IMR-90 (cell line): ENCODE measurements at regions not wholly inside any gene's neighbourhood (a gene's known extent, or its start where the extent isn't known, plus 50 kb on each side); places are given as distances from the start of the nearest gene placed in this dataset.

Experiments used
- ATAC-seq: fragments of 200-7000 bp; cut with Tn5 transposase; 2 replicates; pipeline ENCODE4 v1.9.1; 2020; ENCODE audit warnings: low read depth, mild to moderate bottlenecking, moderate library complexity
- BruUV-seq: library from RNA; stranded (reverse); fragments of 400-500 nt; replicated peaks from 2 replicates; lab custom pipeline; 2021; lab: Mats Ljungman, UMichigan
- CTCF ChIA-PET: fragments of 300-600 bp; formaldehyde crosslinking; extraction: SDS; loops from one replicate; lab custom pipeline; 2021; ENCODE audit warnings: antibody characterized with exemption; lab: Yijun Ruan, JAX
- POLR2A ChIA-PET: fragments of 300-600 bp; sonication (Branson Sonifier 250); formaldehyde crosslinking; loops from one replicate; lab custom pipeline; 2022; ENCODE audit warnings: antibody characterized with exemption; ENCODE audit not compliant: unreplicated experiment; lab: Charles Lee
- DNase-seq: peaks from one replicate; pipeline ENCODE4 v3.0.0; 2013
- H2AFZ ChIP-seq: replicated peaks from 2 replicates; pipeline ENCODE3; 2013; ENCODE audit warnings: low read length, mild to moderate bottlenecking; ENCODE audit not compliant: poor library complexity
- H2AK5ac ChIP-seq: 2 replicates; pipeline ENCODE4 v1.6.1; 2013; ENCODE audit warnings: low read depth, low read length, inconsistent platforms
- H2AK9ac ChIP-seq: replicated peaks from 2 replicates; pipeline ENCODE3; 2013; ENCODE audit warnings: mild to moderate bottlenecking, low read depth, low read length, moderate library complexity; ENCODE audit not compliant: poor library complexity
- H2BK120ac ChIP-seq: 2 replicates; pipeline ENCODE4 v1.6.1; 2013; ENCODE audit warnings: low read depth, low read length, inconsistent platforms
- H2BK15ac ChIP-seq: 3 replicates; pipeline ENCODE4 v1.6.1; 2013; ENCODE audit warnings: low read depth, low read length, inconsistent platforms
- H2BK20ac ChIP-seq: 2 replicates; pipeline ENCODE4 v1.6.1; 2013; ENCODE audit warnings: low read depth, mild to moderate bottlenecking, inconsistent platforms, low read length, moderate library complexity
- H2BK5ac ChIP-seq: 2 replicates; pipeline ENCODE4 v1.6.1; 2013; ENCODE audit warnings: mild to moderate bottlenecking, low read depth, low read length, inconsistent platforms; ENCODE audit not compliant: poor library complexity, severe bottlenecking
- H3K14ac ChIP-seq: replicated peaks from 2 replicates; pipeline ENCODE4 v1.6.1; 2013; ENCODE audit warnings: low read depth, low read length, inconsistent platforms
- H3K18ac ChIP-seq: 2 replicates; pipeline ENCODE4 v1.6.1; 2013; ENCODE audit warnings: low read depth, low read length, control low read depth
- H3K23ac ChIP-seq: 2 replicates; pipeline ENCODE4 v1.6.1; 2013; ENCODE audit warnings: low read depth, low read length, inconsistent platforms
- H3K27ac ChIP-seq: 2 replicates; pipeline ENCODE4 v1.5.1; 2013; ENCODE audit warnings: mild to moderate bottlenecking, control low read depth, low read length; ENCODE audit not compliant: insufficient read depth
- H3K27me3 ChIP-seq: 2 replicates; pipeline ENCODE4 v1.6.1; 2013; ENCODE audit warnings: low read length; ENCODE audit not compliant: control insufficient read depth, insufficient read depth
- H3K36me3 ChIP-seq: 2 replicates; pipeline ENCODE4 v1.6.1; 2013; ENCODE audit warnings: low read length, mixed read lengths; ENCODE audit not compliant: control insufficient read depth, insufficient read depth
- H3K4ac ChIP-seq: 2 replicates; pipeline ENCODE4 v1.6.1; 2013; ENCODE audit warnings: low read depth, low read length, inconsistent platforms
- H3K4me1 ChIP-seq: 2 replicates; pipeline ENCODE4 v1.6.1; 2013; ENCODE audit warnings: low read length, mixed read lengths; ENCODE audit not compliant: control insufficient read depth, insufficient read depth
- H3K4me2 ChIP-seq: 2 replicates; pipeline ENCODE4 v1.6.1; 2013; ENCODE audit warnings: low read depth, mild to moderate bottlenecking, control low read depth, low read length, moderate library complexity
- H3K4me3 ChIP-seq: 2 replicates; pipeline ENCODE4 v1.5.1; 2013; ENCODE audit warnings: low read depth, mild to moderate bottlenecking, control low read depth, low read length, moderate library complexity; ENCODE audit not compliant: insufficient read depth
- H3K56ac ChIP-seq: 2 replicates; pipeline ENCODE4 v1.6.1; 2013; ENCODE audit warnings: low read length, inconsistent platforms; ENCODE audit not compliant: insufficient read depth; ENCODE audit errors: extremely low read depth
- H3K79me1 ChIP-seq, 2 experiments: 2 replicates each; pipeline ENCODE4 v1.6.1; 2013; ENCODE audit warnings: low read length in 2 of 2, inconsistent platforms in 1 of 2, low read depth in 1 of 2
- H3K9ac ChIP-seq: 2 replicates; pipeline ENCODE4 v1.6.1; 2013; ENCODE audit warnings: low read depth, low read length, control low read depth
- H3K9me1 ChIP-seq: 2 replicates; pipeline ENCODE4 v1.6.1; 2013; ENCODE audit warnings: low read length, inconsistent platforms; ENCODE audit not compliant: insufficient read depth
- H3K9me3 ChIP-seq: 2 replicates; pipeline ENCODE4 v1.6.1; 2013; ENCODE audit warnings: low read length; ENCODE audit not compliant: control insufficient read depth, insufficient read depth
- H4K20me1 ChIP-seq: 2 replicates; pipeline ENCODE4 v1.6.1; 2013; ENCODE audit warnings: low read length, inconsistent platforms; ENCODE audit not compliant: insufficient read depth
- H4K5ac ChIP-seq: 2 replicates; pipeline ENCODE4 v1.6.1; 2013; ENCODE audit warnings: mild to moderate bottlenecking, low read depth, low read length, control low read depth
- H4K8ac ChIP-seq, 2 experiments: 2 replicates each; pipeline ENCODE4 v1.6.1; 2013; ENCODE audit warnings: low read depth in 2 of 2, low read length in 2 of 2, control low read depth in 1 of 2, inconsistent platforms in 1 of 2
- H4K91ac ChIP-seq: 2 replicates; pipeline ENCODE4 v1.6.1; 2013; ENCODE audit warnings: low read depth, low read length, inconsistent platforms; ENCODE audit not compliant: insufficient read depth
- BHLHE40 ChIP-seq: fragments of 150-350 bp; IDR thresholded peaks from 2 replicates; pipeline ENCODE4 v1.6.1; 2016; ENCODE audit warnings: mild to moderate bottlenecking, low read depth, low read length
- CEBPB ChIP-seq: IDR thresholded peaks from 2 replicates; pipeline ENCODE4 v1.6.1; 2012; ENCODE audit warnings: low read depth, low read length, improper control_type of control experiment
- CHD1 ChIP-seq: IDR thresholded peaks from 2 replicates; pipeline ENCODE4 v1.6.1; 2012; ENCODE audit warnings: low read depth, low read length, improper control_type of control experiment
- FOS ChIP-seq: fragments of 150-350 bp; IDR thresholded peaks from 2 replicates; pipeline ENCODE4 v1.6.1; 2016; ENCODE audit warnings: low read depth, low read length
- MAFK ChIP-seq: IDR thresholded peaks from 2 replicates; pipeline ENCODE4 v1.6.1; 2012; ENCODE audit warnings: low read depth, low read length, improper control_type of control experiment
- MAZ ChIP-seq: IDR thresholded peaks from 2 replicates; pipeline ENCODE4 v1.6.1; 2012; ENCODE audit warnings: low read depth, mild to moderate bottlenecking, low read length, improper control_type of control experiment, moderate library complexity, borderline replicate concordance
- MXI1 ChIP-seq: IDR thresholded peaks from 2 replicates; pipeline ENCODE4 v1.6.1; 2012; ENCODE audit warnings: low read depth, mild to moderate bottlenecking, low read length, moderate library complexity, borderline replicate concordance
- NFE2L2 ChIP-seq: fragments of 150-350 bp; IDR thresholded peaks from 2 replicates; pipeline ENCODE4 v1.6.1; 2016; ENCODE audit warnings: low read depth, mild to moderate bottlenecking, low read length
- POLR2A ChIP-seq: IDR thresholded peaks from 2 replicates; pipeline ENCODE4 v1.6.1; 2012; ENCODE audit warnings: mild to moderate bottlenecking, low read depth, low read length
- RAD21 ChIP-seq: IDR thresholded peaks from 2 replicates; pipeline ENCODE4 v1.6.1; 2012; ENCODE audit warnings: low read length, improper control_type of control experiment
- RCOR1 ChIP-seq: IDR thresholded peaks from 2 replicates; pipeline ENCODE4 v1.6.1; 2012; ENCODE audit warnings: mild to moderate bottlenecking, low read length, improper control_type of control experiment; ENCODE audit not compliant: insufficient replicate concordance
- RFX5 ChIP-seq: IDR thresholded peaks from 2 replicates; pipeline ENCODE4 v1.8.0; 2012; ENCODE audit warnings: low read depth, mild to moderate bottlenecking, low read length, moderate library complexity
- SMC3 ChIP-seq: fragments of 150-350 bp; IDR thresholded peaks from 2 replicates; pipeline ENCODE4 v1.6.1; 2016; ENCODE audit warnings: low read depth, mild to moderate bottlenecking, antibody characterized with exemption, low read length, moderate library complexity
- dilution Hi-C: fragments of 300-500 bp; cut with HindIII; formaldehyde crosslinking; loops from one replicate; pipeline ENCODE4 v1.14.3; 2018; ENCODE audit warnings: low sequenced_read_pairs; ENCODE audit not compliant: unreplicated experiment
- in situ Hi-C: fragments of 300-500 bp; cut with MboI; formaldehyde crosslinking; loops from 3 replicates; pipeline ENCODE4 v1.14.3; 2019; ENCODE audit warnings: low sequenced_read_pairs, inconsistent platforms, mixed read lengths
- intact Hi-C: fragments of 100-400 bp; cut with micrococcal nuclease; formaldehyde crosslinking; loops from 2 replicates; pipeline ENCODE4 v1.10.0; 2022
- TF ChIP-seq, protein P1 (sequence below): fragments of 150-350 bp; IDR thresholded peaks from 2 replicates; pipeline ENCODE4 v1.6.1; 2016; ENCODE audit warnings: low read depth, mild to moderate bottlenecking, low read length, moderate library complexity, borderline replicate concordance
- TF ChIP-seq, protein P2 (sequence below): conservative IDR thresholded peaks from 2 replicates; pipeline ENCODE4 v1.5.1; 2012; ENCODE audit warnings: mild to moderate bottlenecking, low read depth, low read length, improper control_type of control experiment
- TF ChIP-seq, protein P3 (sequence below): fragments of 150-350 bp; IDR thresholded peaks from 2 replicates; pipeline ENCODE4 v1.6.1; 2017; ENCODE audit warnings: mild to moderate bottlenecking, antibody characterized with exemption, low read length, low read depth

DNA sequence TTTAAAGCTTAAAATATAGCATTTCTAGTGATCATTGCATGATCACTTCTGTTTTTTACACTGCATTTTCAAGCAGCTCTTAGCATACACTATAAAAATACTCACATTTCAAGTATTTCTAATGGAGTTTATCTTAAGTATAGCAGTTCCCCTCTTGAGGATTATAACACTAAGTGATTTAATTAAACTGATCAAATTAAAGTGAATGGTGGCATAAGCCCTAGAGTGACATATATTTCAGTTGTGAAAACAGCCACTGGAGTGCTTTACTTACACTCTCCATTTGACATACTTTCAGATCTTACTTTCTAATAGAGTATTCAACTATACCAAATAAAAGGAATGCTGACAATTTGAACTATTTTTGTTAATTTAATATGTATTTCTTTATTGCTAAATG lies 623.3 kb upstream of the TMPRSS15 start:
- no peaks in the 10 kb centered on the region for H3K27me3 ChIP-seq
- H3K56ac ChIP-seq = no peak overlapping the region
- no peak overlapping the region for H3K27ac ChIP-seq
- DNase-seq (no peak), ATAC-seq (no peak)
- no peak overlapping the region for H3K4me3 ChIP-seq
- no peak overlapping the region for H2BK15ac ChIP-seq
- H4K5ac ChIP-seq = no peak overlapping the region
- no peak overlapping the region for H3K14ac ChIP-seq
- intact Hi-C loops (no loop called here), in situ Hi-C loops (no loop called here), dilution Hi-C loops (no loop called here)
- H2AFZ ChIP-seq = no peak overlapping the region
- no peak overlapping the region for H3K18ac ChIP-seq
- H3K9me3 ChIP-seq = peaks cover 4% of the 10 kb centered on the region
- no peak overlapping the region for H4K91ac ChIP-seq
- H3K4ac ChIP-seq = no peak overlapping the region
- H3K36me3 ChIP-seq = no peaks in the 10 kb centered on the region
- no peaks in the 10 kb centered on the region for H3K9me1 ChIP-seq
- BruUV-seq = no TSS peak
- H2BK5ac ChIP-seq = no peak overlapping the region
- H3K4me2 ChIP-seq = no peak overlapping the region
- no peak overlapping the region for H4K8ac ChIP-seq
- no peak overlapping the region for H3K9ac ChIP-seq
- no peak overlapping the region for H2BK20ac ChIP-seq
- H2AK9ac ChIP-seq = no peak overlapping the region
- TF ChIP-seq POLR2A (no peak), SMC3 (no peak), MAZ (no peak), RCOR1 (no peak), NFE2L2 (no peak), RAD21 (no peak), CHD1 (no peak), CEBPB (no peak), MAFK (no peak), BHLHE40 (no peak), RFX5 (no peak), MXI1 (no peak), FOS (no peak)
- TF ChIP-seq, protein P1, sequence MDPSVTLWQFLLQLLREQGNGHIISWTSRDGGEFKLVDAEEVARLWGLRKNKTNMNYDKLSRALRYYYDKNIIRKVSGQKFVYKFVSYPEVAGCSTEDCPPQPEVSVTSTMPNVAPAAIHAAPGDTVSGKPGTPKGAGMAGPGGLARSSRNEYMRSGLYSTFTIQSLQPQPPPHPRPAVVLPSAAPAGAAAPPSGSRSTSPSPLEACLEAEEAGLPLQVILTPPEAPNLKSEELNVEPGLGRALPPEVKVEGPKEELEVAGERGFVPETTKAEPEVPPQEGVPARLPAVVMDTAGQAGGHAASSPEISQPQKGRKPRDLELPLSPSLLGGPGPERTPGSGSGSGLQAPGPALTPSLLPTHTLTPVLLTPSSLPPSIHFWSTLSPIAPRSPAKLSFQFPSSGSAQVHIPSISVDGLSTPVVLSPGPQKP = no peak
- TF ChIP-seq, protein P2, sequence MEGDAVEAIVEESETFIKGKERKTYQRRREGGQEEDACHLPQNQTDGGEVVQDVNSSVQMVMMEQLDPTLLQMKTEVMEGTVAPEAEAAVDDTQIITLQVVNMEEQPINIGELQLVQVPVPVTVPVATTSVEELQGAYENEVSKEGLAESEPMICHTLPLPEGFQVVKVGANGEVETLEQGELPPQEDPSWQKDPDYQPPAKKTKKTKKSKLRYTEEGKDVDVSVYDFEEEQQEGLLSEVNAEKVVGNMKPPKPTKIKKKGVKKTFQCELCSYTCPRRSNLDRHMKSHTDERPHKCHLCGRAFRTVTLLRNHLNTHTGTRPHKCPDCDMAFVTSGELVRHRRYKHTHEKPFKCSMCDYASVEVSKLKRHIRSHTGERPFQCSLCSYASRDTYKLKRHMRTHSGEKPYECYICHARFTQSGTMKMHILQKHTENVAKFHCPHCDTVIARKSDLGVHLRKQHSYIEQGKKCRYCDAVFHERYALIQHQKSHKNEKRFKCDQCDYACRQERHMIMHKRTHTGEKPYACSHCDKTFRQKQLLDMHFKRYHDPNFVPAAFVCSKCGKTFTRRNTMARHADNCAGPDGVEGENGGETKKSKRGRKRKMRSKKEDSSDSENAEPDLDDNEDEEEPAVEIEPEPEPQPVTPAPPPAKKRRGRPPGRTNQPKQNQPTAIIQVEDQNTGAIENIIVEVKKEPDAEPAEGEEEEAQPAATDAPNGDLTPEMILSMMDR = no peak
- TF ChIP-seq, protein P3, sequence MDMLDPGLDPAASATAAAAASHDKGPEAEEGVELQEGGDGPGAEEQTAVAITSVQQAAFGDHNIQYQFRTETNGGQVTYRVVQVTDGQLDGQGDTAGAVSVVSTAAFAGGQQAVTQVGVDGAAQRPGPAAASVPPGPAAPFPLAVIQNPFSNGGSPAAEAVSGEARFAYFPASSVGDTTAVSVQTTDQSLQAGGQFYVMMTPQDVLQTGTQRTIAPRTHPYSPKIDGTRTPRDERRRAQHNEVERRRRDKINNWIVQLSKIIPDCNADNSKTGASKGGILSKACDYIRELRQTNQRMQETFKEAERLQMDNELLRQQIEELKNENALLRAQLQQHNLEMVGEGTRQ = no peak
- H2AK5ac ChIP-seq = no peak overlapping the region
- no peaks in the 10 kb centered on the region for H3K4me1 ChIP-seq
- CTCF ChIA-PET = no interaction called here
- H2BK120ac ChIP-seq = no peak overlapping the region
- H3K79me1 ChIP-seq = no peaks in the 10 kb centered on the region
- H3K23ac ChIP-seq = no peak overlapping the region
- POLR2A ChIA-PET = no interaction called here
- H4K20me1 ChIP-seq = no peaks in the 10 kb centered on the region
